ENCODE measurements at regions not wholly inside any gene's neighbourhood (a gene's known extent, or its start where the extent isn't known, plus 50 kb on each side); places are given as distances from the start of the nearest gene placed in this dataset.

GRCh38 chr2:52970642-52971041, 797.0 kb upstream of the CHAC2 start:
- H3K36me3 ChIP-seq (ENCODE audit: control insufficient read depth in 2 of 2, extremely low read depth in 1 of 2, insufficient read depth in 2 of 2, low read length in 2 of 2) = no peaks in the 10 kb centered on the region
- no peak overlapping the region for H2AFZ ChIP-seq (ENCODE audit: control insufficient read depth, low read length)
- no peaks in the 10 kb centered on the region for H3K9me1 ChIP-seq (ENCODE audit: control insufficient read depth, extremely low read depth, insufficient read depth, low read length)
- FAIRE-seq = no peak
- no peaks in the 10 kb centered on the region for H3K4me1 ChIP-seq (ENCODE audit: control insufficient read depth, extremely low read depth, insufficient read depth, low read length)
- H4K20me1 ChIP-seq (ENCODE audit: control insufficient read depth, extremely low read depth, insufficient read depth, low read length) = no peaks in the 10 kb centered on the region
- TF ChIP-seq, protein P1, sequence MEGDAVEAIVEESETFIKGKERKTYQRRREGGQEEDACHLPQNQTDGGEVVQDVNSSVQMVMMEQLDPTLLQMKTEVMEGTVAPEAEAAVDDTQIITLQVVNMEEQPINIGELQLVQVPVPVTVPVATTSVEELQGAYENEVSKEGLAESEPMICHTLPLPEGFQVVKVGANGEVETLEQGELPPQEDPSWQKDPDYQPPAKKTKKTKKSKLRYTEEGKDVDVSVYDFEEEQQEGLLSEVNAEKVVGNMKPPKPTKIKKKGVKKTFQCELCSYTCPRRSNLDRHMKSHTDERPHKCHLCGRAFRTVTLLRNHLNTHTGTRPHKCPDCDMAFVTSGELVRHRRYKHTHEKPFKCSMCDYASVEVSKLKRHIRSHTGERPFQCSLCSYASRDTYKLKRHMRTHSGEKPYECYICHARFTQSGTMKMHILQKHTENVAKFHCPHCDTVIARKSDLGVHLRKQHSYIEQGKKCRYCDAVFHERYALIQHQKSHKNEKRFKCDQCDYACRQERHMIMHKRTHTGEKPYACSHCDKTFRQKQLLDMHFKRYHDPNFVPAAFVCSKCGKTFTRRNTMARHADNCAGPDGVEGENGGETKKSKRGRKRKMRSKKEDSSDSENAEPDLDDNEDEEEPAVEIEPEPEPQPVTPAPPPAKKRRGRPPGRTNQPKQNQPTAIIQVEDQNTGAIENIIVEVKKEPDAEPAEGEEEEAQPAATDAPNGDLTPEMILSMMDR (optimal IDR thresholded peaks at IDR 0.05 in 1 of 3, IDR thresholded peaks at IDR 0.05 in 1 of 3, conservative IDR thresholded peaks at IDR 0.05 in 1 of 3; ENCODE audit: extremely low read depth in 1 of 3, insufficient read depth in 2 of 3, low read length in 3 of 3) = no peak
- no peak for TF ChIP-seq EZH2 (IDR thresholded peaks at IDR 0.05; ENCODE audit: low read length)
- no peaks in the 10 kb centered on the region for H3K79me2 ChIP-seq (ENCODE audit: control insufficient read depth, insufficient read depth, low read length)
- dilution Hi-C loops (cut with MboI; ENCODE audit: extremely low pct_ligation_motif_present, low sequenced_read_pairs) = no loop called here
- no peak overlapping the region for H3K9ac ChIP-seq (ENCODE audit: control insufficient read depth, extremely low read depth, insufficient read depth, low read length)
- H3K4me2 ChIP-seq (ENCODE audit: control insufficient read depth, extremely low read depth, insufficient read depth, low read depth, low read length) = no peak overlapping the region
- no peak overlapping the region for H3K4me3 ChIP-seq (ENCODE audit: control insufficient read depth in 2 of 3, extremely low read depth in 1 of 3, insufficient read depth in 2 of 3, low read depth in 1 of 3, low read length in 3 of 3)
- H3K27me3 ChIP-seq (ENCODE audit: control insufficient read depth, extremely low read depth, insufficient read depth, low read length) = no peaks in the 10 kb centered on the region
- no peak overlapping the region for H3K27ac ChIP-seq (ENCODE audit: control insufficient read depth, insufficient read depth, low read length)
- DNase-seq (ENCODE audit: low read depth, low spot score) = no peak
- no peaks in the 10 kb centered on the region for H3K9me3 ChIP-seq (ENCODE audit: control insufficient read depth, low read depth, low read length)

DNA sequence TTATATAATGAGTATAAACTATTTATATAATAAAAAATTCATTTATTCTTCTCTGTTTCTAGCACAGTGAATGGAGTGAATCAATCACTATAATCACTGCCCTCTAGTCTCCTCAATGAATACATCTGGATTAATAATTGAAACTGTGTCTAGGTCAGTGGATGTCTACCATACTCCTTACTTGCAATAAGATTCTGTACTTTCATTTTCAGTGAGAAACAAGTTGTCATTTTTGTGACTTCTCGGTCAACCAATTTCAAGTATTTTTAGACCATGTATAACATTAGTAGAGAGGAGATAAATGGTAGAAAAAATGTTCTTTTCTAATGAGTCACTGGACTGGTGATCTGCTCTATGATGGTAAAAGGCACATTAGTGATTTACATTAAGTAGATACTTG, 799.6 kb upstream of the CHAC2 start:
- Histone ChIP-seq H3K4me1 (ENCODE audit: control insufficient read depth, extremely low read depth, insufficient read depth, low read length) (no peaks in the 10 kb centered on the region), H3K27ac (ENCODE audit: control insufficient read depth, insufficient read depth, low read length) (no peak overlapping the region), H3K9me3 (ENCODE audit: control insufficient read depth, low read depth, low read length) (no peaks in the 10 kb centered on the region), H3K36me3 (ENCODE audit: control insufficient read depth in 2 of 2, extremely low read depth in 1 of 2, insufficient read depth in 2 of 2, low read length in 2 of 2) (no peaks in the 10 kb centered on the region), H3K9ac (ENCODE audit: control insufficient read depth, extremely low read depth, insufficient read depth, low read length) (no peak overlapping the region), H3K4me2 (ENCODE audit: control insufficient read depth, extremely low read depth, insufficient read depth, low read depth, low read length) (no peak overlapping the region), H2AFZ (ENCODE audit: control insufficient read depth, low read length) (no peak overlapping the region), H4K20me1 (ENCODE audit: control insufficient read depth, extremely low read depth, insufficient read depth, low read length) (no peaks in the 10 kb centered on the region), H3K9me1 (ENCODE audit: control insufficient read depth, extremely low read depth, insufficient read depth, low read length) (no peaks in the 10 kb centered on the region), H3K79me2 (ENCODE audit: control insufficient read depth, insufficient read depth, low read length) (no peaks in the 10 kb centered on the region), H3K27me3 (ENCODE audit: control insufficient read depth, extremely low read depth, insufficient read depth, low read length) (no peaks in the 10 kb centered on the region), H3K4me3 (ENCODE audit: control insufficient read depth in 2 of 3, extremely low read depth in 1 of 3, insufficient read depth in 2 of 3, low read depth in 1 of 3, low read length in 3 of 3) (no peak overlapping the region)
- dilution Hi-C loops (cut with MboI; ENCODE audit: extremely low pct_ligation_motif_present, low sequenced_read_pairs) = no loop called here
- TF ChIP-seq, protein P1 (optimal IDR thresholded peaks at IDR 0.05 in 1 of 3, IDR thresholded peaks at IDR 0.05 in 1 of 3, conservative IDR thresholded peaks at IDR 0.05 in 1 of 3; ENCODE audit: extremely low read depth in 1 of 3, insufficient read depth in 2 of 3, low read length in 3 of 3) = no peak
- TF ChIP-seq EZH2 (IDR thresholded peaks at IDR 0.05; ENCODE audit: low read length) = no peak
- DNase-seq (ENCODE audit: low read depth, low spot score) (no peak), FAIRE-seq (no peak)
